DOHH2 (cell line): ENCODE measurements at regions not wholly inside any gene's neighbourhood (a gene's known extent, or its start where the extent isn't known, plus 50 kb on each side); places are given as distances from the start of the nearest gene placed in this dataset.

Experiments
- H3F3A ChIP-seq: fragments of 200-600 bp; sonication (generic), shearing (Covaris generic); 2 replicates; pipeline ENCODE4 v1.6.0; 2016; ENCODE audit warnings: antibody characterized with exemption, mild to moderate bottlenecking; ENCODE audit not compliant: control insufficient read depth, insufficient read depth
- H3K27ac ChIP-seq: fragments of 200-600 bp; sonication (generic); 2 replicates; pipeline ENCODE4 v1.5.1; 2014; ENCODE audit warnings: low read depth, mild to moderate bottlenecking, low read length, moderate library complexity
- H3K27me3 ChIP-seq: fragments of 200-600 bp; sonication (generic); 2 replicates; pipeline ENCODE4 v1.6.1; 2014; ENCODE audit warnings: mild to moderate bottlenecking, low read length, mixed read lengths; ENCODE audit not compliant: control insufficient read depth
- H3K36me3 ChIP-seq: fragments of 200-600 bp; sonication (generic); 2 replicates; pipeline ENCODE4 v1.6.1; 2014; ENCODE audit warnings: mild to moderate bottlenecking, low read length, moderate library complexity, mixed read lengths; ENCODE audit not compliant: control insufficient read depth
- H3K4me1 ChIP-seq: fragments of 200-600 bp; sonication (generic); 2 replicates; pipeline ENCODE4 v1.6.1; 2014; ENCODE audit warnings: mild to moderate bottlenecking, low read length, mixed read lengths; ENCODE audit not compliant: control insufficient read depth
- H3K4me2 ChIP-seq: fragments of 200-600 bp; sonication (generic); 2 replicates; pipeline ENCODE4 v1.6.0; 2014; ENCODE audit warnings: mild to moderate bottlenecking, low read length, moderate library complexity
- H3K4me3 ChIP-seq: fragments of 200-600 bp; sonication (generic); 2 replicates; pipeline ENCODE4 v1.5.1; 2014; ENCODE audit warnings: mild to moderate bottlenecking, low read length, mixed read lengths
- H3K79me2 ChIP-seq: fragments of 200-600 bp; sonication (generic); 2 replicates; pipeline ENCODE4 v1.6.1; 2014; ENCODE audit warnings: mild to moderate bottlenecking, low read length, mixed read lengths; ENCODE audit not compliant: control insufficient read depth
- H3K9me2 ChIP-seq: fragments of 200-600 bp; sonication (generic); replicated peaks from 2 replicates; pipeline ENCODE4 v1.6.1; 2014; ENCODE audit warnings: mild to moderate bottlenecking, low read length, mixed read lengths; ENCODE audit not compliant: control insufficient read depth
- H3K9me3 ChIP-seq: fragments of 200-600 bp; sonication (generic); 2 replicates; pipeline ENCODE4 v1.6.1; 2014; ENCODE audit warnings: antibody characterized with exemption, low read length, mixed read lengths; ENCODE audit not compliant: control insufficient read depth, insufficient read depth
- H4K20me1 ChIP-seq: fragments of 200-600 bp; sonication (generic); 2 replicates; pipeline ENCODE4 v1.6.0; 2014; ENCODE audit warnings: low read depth, mild to moderate bottlenecking, antibody characterized with exemption, low read length, moderate library complexity; ENCODE audit not compliant: control insufficient read depth, insufficient read depth
- EZH2phosphoT487 ChIP-seq: fragments of 200-600 bp; sonication (generic); IDR thresholded peaks from 2 replicates; pipeline ENCODE4 v1.6.1; 2017; ENCODE audit warnings: borderline replicate concordance, mild to moderate bottlenecking, antibody characterized with exemption, low read length, moderate library complexity, mixed read lengths
- TF ChIP-seq, protein P1 (sequence below): fragments of 200-600 bp; sonication (generic); IDR thresholded peaks from one replicate; pipeline ENCODE4 v1.5.1; 2014; ENCODE audit warnings: antibody characterized with exemption, mild to moderate bottlenecking, low read depth, low read length; ENCODE audit not compliant: poor library complexity, severe bottlenecking

DNA sequence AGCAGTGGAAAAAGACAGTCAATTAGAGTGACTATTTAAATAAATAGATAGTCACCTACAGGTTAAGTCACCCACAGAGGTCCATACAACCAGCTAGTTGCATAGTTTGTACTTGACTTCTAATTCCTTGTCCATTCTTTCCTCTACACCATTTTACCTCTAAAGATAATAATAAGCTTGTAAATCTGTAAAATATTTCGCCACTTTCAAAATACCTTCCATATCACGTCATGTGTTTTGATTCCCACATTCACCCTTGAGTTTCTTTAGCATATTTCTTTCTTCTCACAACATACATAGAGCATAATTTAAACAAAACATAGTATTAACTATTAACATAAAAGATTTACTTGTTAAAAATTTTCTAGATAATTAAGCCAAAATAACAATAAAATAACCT, 689.6 kb downstream of the MECOM start:
- no peak for TF ChIP-seq EZH2phosphoT487
- TF ChIP-seq, protein P1, sequence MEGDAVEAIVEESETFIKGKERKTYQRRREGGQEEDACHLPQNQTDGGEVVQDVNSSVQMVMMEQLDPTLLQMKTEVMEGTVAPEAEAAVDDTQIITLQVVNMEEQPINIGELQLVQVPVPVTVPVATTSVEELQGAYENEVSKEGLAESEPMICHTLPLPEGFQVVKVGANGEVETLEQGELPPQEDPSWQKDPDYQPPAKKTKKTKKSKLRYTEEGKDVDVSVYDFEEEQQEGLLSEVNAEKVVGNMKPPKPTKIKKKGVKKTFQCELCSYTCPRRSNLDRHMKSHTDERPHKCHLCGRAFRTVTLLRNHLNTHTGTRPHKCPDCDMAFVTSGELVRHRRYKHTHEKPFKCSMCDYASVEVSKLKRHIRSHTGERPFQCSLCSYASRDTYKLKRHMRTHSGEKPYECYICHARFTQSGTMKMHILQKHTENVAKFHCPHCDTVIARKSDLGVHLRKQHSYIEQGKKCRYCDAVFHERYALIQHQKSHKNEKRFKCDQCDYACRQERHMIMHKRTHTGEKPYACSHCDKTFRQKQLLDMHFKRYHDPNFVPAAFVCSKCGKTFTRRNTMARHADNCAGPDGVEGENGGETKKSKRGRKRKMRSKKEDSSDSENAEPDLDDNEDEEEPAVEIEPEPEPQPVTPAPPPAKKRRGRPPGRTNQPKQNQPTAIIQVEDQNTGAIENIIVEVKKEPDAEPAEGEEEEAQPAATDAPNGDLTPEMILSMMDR, result no peak
- H3K4me3 ChIP-seq, result no peak overlapping the region
- no peak overlapping the region for H3K4me2 ChIP-seq
- H3K9me2 ChIP-seq, result no peaks in the 10 kb centered on the region
- no peaks in the 10 kb centered on the region for H3K27me3 ChIP-seq
- H3F3A ChIP-seq, result no peaks in the 10 kb centered on the region
- no peaks in the 10 kb centered on the region for H3K9me3 ChIP-seq
- H3K4me1 ChIP-seq, result no peaks in the 10 kb centered on the region
- no peaks in the 10 kb centered on the region for H4K20me1 ChIP-seq
- H3K27ac ChIP-seq, result no peak overlapping the region
- H3K36me3 ChIP-seq, result no peaks in the 10 kb centered on the region
- no peaks in the 10 kb centered on the region for H3K79me2 ChIP-seq

DNA sequence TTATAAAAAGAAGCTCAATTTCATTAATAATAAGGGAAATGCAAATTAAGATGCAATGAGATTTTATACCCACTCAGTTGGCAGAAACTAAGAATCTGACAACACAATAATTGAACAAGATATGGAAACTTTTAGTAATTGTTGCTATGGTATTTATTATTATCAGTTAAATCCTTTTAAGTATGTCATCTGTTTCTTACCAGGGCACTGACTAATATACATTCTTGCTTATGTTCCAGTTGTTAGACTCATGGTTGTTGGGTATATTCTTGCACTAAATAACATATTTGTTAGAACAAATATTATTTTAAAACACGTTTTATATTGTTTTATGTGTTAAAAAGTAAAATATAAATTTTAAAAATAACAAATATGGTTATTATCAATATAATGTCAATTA, 690.3 kb downstream of the MECOM start:
- Histone ChIP-seq H3K27ac (no peak overlapping the region), H3F3A (no peaks in the 10 kb centered on the region), H3K4me3 (no peak overlapping the region), H3K9me3 (no peaks in the 10 kb centered on the region), H3K27me3 (no peaks in the 10 kb centered on the region), H3K4me1 (no peaks in the 10 kb centered on the region), H4K20me1 (no peaks in the 10 kb centered on the region), H3K9me2 (no peaks in the 10 kb centered on the region), H3K4me2 (no peak overlapping the region), H3K36me3 (no peaks in the 10 kb centered on the region), H3K79me2 (no peaks in the 10 kb centered on the region)
- TF ChIP-seq EZH2phosphoT487, result no peak

DNA sequence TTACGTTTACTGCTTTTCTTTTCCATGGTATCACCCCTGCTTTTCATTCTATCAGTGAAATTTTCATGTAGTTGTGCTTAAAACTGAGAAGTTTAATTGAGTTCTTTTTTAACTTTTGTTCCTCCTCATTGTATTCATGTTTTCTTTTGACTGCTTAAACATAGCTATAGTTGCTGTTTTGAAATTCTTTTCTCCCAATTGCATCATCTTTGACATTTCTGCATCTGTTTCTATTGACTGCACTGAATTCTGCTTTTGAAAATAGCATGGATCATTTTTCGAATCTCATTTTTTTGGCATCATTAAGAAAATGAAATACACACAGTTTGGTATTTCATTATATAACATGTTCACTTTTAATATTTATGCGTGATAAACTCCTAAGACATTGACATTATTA, 694.9 kb downstream of the MECOM start:
- Histone ChIP-seq H4K20me1 (no peaks in the 10 kb centered on the region), H3K36me3 (no peaks in the 10 kb centered on the region), H3K9me3 (no peaks in the 10 kb centered on the region), H3K4me3 (no peak overlapping the region), H3K9me2 (no peaks in the 10 kb centered on the region), H3F3A (no peaks in the 10 kb centered on the region), H3K4me2 (no peak overlapping the region), H3K79me2 (no peaks in the 10 kb centered on the region), H3K27ac (no peak overlapping the region), H3K4me1 (no peaks in the 10 kb centered on the region), H3K27me3 (no peaks in the 10 kb centered on the region)
- no peak for TF ChIP-seq EZH2phosphoT487
- TF ChIP-seq, protein P1, result no peak

DNA sequence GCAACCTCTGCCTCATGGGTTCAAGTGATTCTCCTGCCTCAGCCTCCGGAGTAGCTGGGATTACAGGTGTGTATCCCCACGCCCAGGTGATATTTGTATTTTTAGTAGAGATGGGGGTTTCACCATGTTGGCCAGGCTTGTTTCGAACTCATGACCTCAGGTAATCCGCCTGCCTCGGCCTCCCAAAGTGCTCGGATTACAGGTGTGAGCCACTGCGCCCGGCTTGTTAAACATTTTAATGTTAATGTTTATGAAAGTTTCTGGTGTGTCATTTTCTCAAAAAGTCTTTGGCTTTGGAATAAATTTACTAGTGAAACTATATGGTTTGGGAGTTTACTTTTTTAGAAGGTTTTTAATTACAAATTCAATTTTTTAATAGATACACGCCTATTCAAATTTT, 698.8 kb downstream of the MECOM start:
- Histone ChIP-seq H3K79me2 (no peaks in the 10 kb centered on the region), H3K9me2 (no peaks in the 10 kb centered on the region), H4K20me1 (no peaks in the 10 kb centered on the region), H3F3A (no peaks in the 10 kb centered on the region), H3K4me2 (no peak overlapping the region), H3K27me3 (no peaks in the 10 kb centered on the region), H3K4me1 (no peaks in the 10 kb centered on the region), H3K4me3 (no peak overlapping the region), H3K36me3 (no peaks in the 10 kb centered on the region), H3K27ac (no peak overlapping the region), H3K9me3 (no peaks in the 10 kb centered on the region)
- TF ChIP-seq EZH2phosphoT487, result no peak
- TF ChIP-seq, protein P1, result no peak
